HepG2 (cell line): ENCODE measurements at regions not wholly inside any gene's neighbourhood (a gene's known extent, or its start where the extent isn't known, plus 50 kb on each side); places are given as distances from the start of the nearest gene placed in this dataset.

Experiments
- ATAC-seq: fragments of 200-7000 bp; cut with Tn5 transposase; 3 replicates; pipeline ENCODE4 v1.9.1; 2020; ENCODE audit warnings: mild to moderate bottlenecking, moderate library complexity
- BruUV-seq: library from RNA; stranded (reverse); fragments of 400-500 nt; replicated peaks from 2 replicates; lab custom pipeline; 2021; lab: Mats Ljungman, UMichigan
- CTCF ChIA-PET: fragments of 300-600 bp; formaldehyde crosslinking; extraction: SDS; loops from one replicate; lab custom pipeline; 2021; ENCODE audit warnings: low total read pairs, inconsistent platforms, low intra/inter-chr PET ratio; lab: Yijun Ruan, JAX
- POLR2A ChIA-PET: fragments of 350-600 bp; sonication (Branson Sonifier 250); formaldehyde crosslinking; loops from one replicate; lab custom pipeline; 2020; ENCODE audit warnings: antibody characterized with exemption, inconsistent platforms; lab: Yijun Ruan, JAX
- DNase-seq: peaks from one replicate; pipeline ENCODE4 v3.0.0-alpha.2; 2015; ENCODE audit warnings: low spot score
- FAIRE-seq: peaks from 3 replicates; lab custom pipeline; 2011; peaks lifted over from hg19 to GRCh38; lab: Jason Lieb, UNC
- H2AFZ ChIP-seq: one replicate; pipeline ENCODE4 v1.6.1; 2011; ENCODE audit warnings: low read length, inconsistent platforms
- H3K27ac ChIP-seq: fragments of 300-600 bp; 3 replicates; pipeline ENCODE4 v1.8.0; 2011; ENCODE audit warnings: mixed run types, mild to moderate bottlenecking, mixed read lengths, low read length, inconsistent platforms; ENCODE audit not compliant: insufficient read depth; ENCODE audit errors: extremely low read length
- H3K27me3 ChIP-seq, 2 experiments: fragments of 200-600 bp in 1 of 2; 2 replicates in 1 of 2; 3 replicates in 1 of 2; pipeline versions ENCODE4 v1.6.0 to v1.8.0; 2011; ENCODE audit warnings: low read length in 2 of 2, mild to moderate bottlenecking in 2 of 2, moderate library complexity in 2 of 2, inconsistent platforms in 1 of 2; ENCODE audit not compliant: insufficient read depth in 2 of 2, control insufficient read depth in 1 of 2
- H3K36me3 ChIP-seq, 2 experiments: fragments of 200-600 bp in 1 of 2; replicated peaks in 1 of 2; 2 replicates in 1 of 2; 3 replicates in 1 of 2; pipeline versions ENCODE4 v1.5.1 to v1.8.0; 2011; ENCODE audit warnings: low read length in 2 of 2, inconsistent platforms in 1 of 2; ENCODE audit not compliant: insufficient read depth in 2 of 2, control insufficient read depth in 1 of 2
- H3K4me1 ChIP-seq: 2 replicates; pipeline ENCODE4 v1.5.1; 2012; ENCODE audit warnings: low read length, inconsistent platforms; ENCODE audit not compliant: insufficient read depth
- H3K4me2 ChIP-seq: 2 replicates; pipeline ENCODE4 v1.6.0; 2011; ENCODE audit warnings: low read depth, low read length, inconsistent platforms
- H3K4me3 ChIP-seq, 3 experiments: fragments of 200-600 bp in 1 of 3; sonication (generic), shearing (Covaris generic) in 1 of 3; replicated peaks in 1 of 3; 2 replicates each; pipeline ENCODE4 v1.5.1; 2011 to 2016; ENCODE audit warnings: low read length in 3 of 3, inconsistent platforms in 2 of 3, low read depth in 2 of 3, mild to moderate bottlenecking in 2 of 3, control low read depth in 1 of 3, mixed read lengths in 1 of 3; ENCODE audit not compliant: insufficient read depth in 1 of 3
- H3K79me2 ChIP-seq: one replicate; pipeline ENCODE4 v1.6.1; 2011; ENCODE audit warnings: low read length, inconsistent platforms; ENCODE audit not compliant: insufficient read depth
- H3K9ac ChIP-seq: 2 replicates; pipeline ENCODE4 v1.6.0; 2011; ENCODE audit warnings: mild to moderate bottlenecking, low read depth, low read length, inconsistent platforms; ENCODE audit not compliant: insufficient read depth
- H3K9me3 ChIP-seq: 2 replicates; pipeline ENCODE4 v1.5.1; 2012; ENCODE audit warnings: mild to moderate bottlenecking, low read length
- H4K20me1 ChIP-seq: 2 replicates; pipeline ENCODE4 v1.6.0; 2011; ENCODE audit warnings: inconsistent platforms, mild to moderate bottlenecking, low read length, moderate library complexity; ENCODE audit not compliant: insufficient read depth
- ARID4A ChIP-seq: sonication (generic); formaldehyde crosslinking; IDR thresholded peaks from 2 replicates; pipeline ENCODE4 v1.5.0; 2020; ENCODE audit warnings: mild to moderate bottlenecking, missing genetic modification reagents, borderline replicate concordance
- HDAC6 ChIP-seq: fragments of 200-600 bp; sonication (generic); IDR thresholded peaks from 2 replicates; pipeline ENCODE4 v1.7.0; 2017; ENCODE audit warnings: mild to moderate bottlenecking, antibody characterized with exemption, low read length, low read depth
- IRF2 ChIP-seq: IDR thresholded peaks from 2 replicates; pipeline ENCODE4 v1.6.1; 2018; ENCODE audit warnings: missing genetic modification reagents, missing compliant biosample characterization
- ISL2 ChIP-seq: sonication (generic); formaldehyde crosslinking; IDR thresholded peaks from 2 replicates; pipeline ENCODE4 v1.5.0; 2020; ENCODE audit warnings: missing genetic modification reagents
- KLF12 ChIP-seq: sonication (generic); formaldehyde crosslinking; IDR thresholded peaks from 2 replicates; pipeline ENCODE4 v1.4.0; 2020; ENCODE audit warnings: missing genetic modification reagents, borderline replicate concordance
- NCOA5 ChIP-seq: sonication (generic); formaldehyde crosslinking; IDR thresholded peaks from 2 replicates; pipeline ENCODE4 v1.4.0; 2020; ENCODE audit warnings: missing genetic modification reagents
- PPARG ChIP-seq: conservative IDR thresholded peaks from 2 replicates; pipeline ENCODE4 v1.6.1; 2016; ENCODE audit warnings: missing biosample characterization, missing genetic modification reagents
- ZNF773 ChIP-seq: sonication (generic); formaldehyde crosslinking; IDR thresholded peaks from 2 replicates; pipeline ENCODE4 v1.4.0; 2020; ENCODE audit warnings: missing genetic modification reagents, borderline replicate concordance
- WGBS: methylation state at CpG from one replicate; pipeline ENCODE4 v1.1.6; 2017; ENCODE audit warnings: low lambda C conversion rate; 5-methylcytosine and 5-hydroxymethylcytosine counted together
- in situ Hi-C: cut with HindIII; loops from 2 replicates; pipeline ENCODE4 v1.10.0; 2017; ENCODE audit warnings: low pct_unique_long_range_greater_than_20kb; ENCODE audit not compliant: extremely low pct_ligation_motif_present
- intact Hi-C: fragments of 100-400 bp; cut with micrococcal nuclease; formaldehyde crosslinking; loops from one replicate; pipeline ENCODE4 v1.10.0; 2022; ENCODE audit not compliant: unreplicated experiment
- TF ChIP-seq, protein P1 (sequence below): sonication (generic); formaldehyde crosslinking; IDR thresholded peaks from 2 replicates; pipeline ENCODE4 v1.5.1; 2020; ENCODE audit warnings: missing genetic modification reagents, mild to moderate bottlenecking, borderline replicate concordance
- TF ChIP-seq, protein P2 (sequence below): sonication (generic); formaldehyde crosslinking; conservative IDR thresholded peaks from 2 replicates; pipeline ENCODE4 v1.8.0; 2022; ENCODE audit warnings: mild to moderate bottlenecking, moderate library complexity, missing genetic modification reagents
- TF ChIP-seq, protein P3 (sequence below): sonication (generic); formaldehyde crosslinking; IDR thresholded peaks from 2 replicates; pipeline ENCODE4 v1.5.1; 2020; ENCODE audit warnings: missing genetic modification reagents, mild to moderate bottlenecking, borderline replicate concordance

GRCh38 chr21:38027901-38028498 lies 111.7 kb upstream of the KCNJ6 start (continued):
- TF ChIP-seq ARID4A (no peak), IRF2 (CRISPR knock-in tag) (no peak)
- TF ChIP-seq, all 625 proteins: peak for 0

- Histone ChIP-seq H3K9me3 (no peaks in the 10 kb centered on the region), H3K27ac (no peak overlapping the region), H3K9ac (no peak overlapping the region), H3K27me3 (peaks cover 0 to 1% of the 10 kb centered on the region in 2 experiments; a peak in 2 of 5 replicates), H3K4me1 (no peaks in the 10 kb centered on the region), H2AFZ (no peak overlapping the region), H4K20me1 (no peaks in the 10 kb centered on the region), H3K79me2 (no peaks in the 10 kb centered on the region), H3K36me3 (no peaks in the 10 kb centered on the region), H3K4me2 (no peak overlapping the region), H3K4me3 (no peak overlapping the region)
- intact Hi-C loops (no loop called here), in situ Hi-C loops (no loop called here)
- WGBS: under 1% methylated on average over 4 of the region's 4 CpGs
- ChIA-PET CTCF (no interaction called here), POLR2A (no interaction called here)
- DNase-seq: no peak
- ATAC-seq: no peak
- no TSS peak for BruUV-seq
- no peak for FAIRE-seq
- TF ChIP-seq KLF12 (CRISPR knock-in tag) (no peak), PPARG (CRISPR knock-in tag) (no peak), NCOA5 (no peak), HDAC6 (no peak), ZNF773 (CRISPR knock-in tag) (no peak), ISL2 (CRISPR knock-in tag) (no peak)
- TF ChIP-seq, protein P1, sequence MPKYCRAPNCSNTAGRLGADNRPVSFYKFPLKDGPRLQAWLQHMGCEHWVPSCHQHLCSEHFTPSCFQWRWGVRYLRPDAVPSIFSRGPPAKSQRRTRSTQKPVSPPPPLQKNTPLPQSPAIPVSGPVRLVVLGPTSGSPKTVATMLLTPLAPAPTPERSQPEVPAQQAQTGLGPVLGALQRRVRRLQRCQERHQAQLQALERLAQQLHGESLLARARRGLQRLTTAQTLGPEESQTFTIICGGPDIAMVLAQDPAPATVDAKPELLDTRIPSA (CRISPR knock-in tag): no peak
- TF ChIP-seq, protein P2, sequence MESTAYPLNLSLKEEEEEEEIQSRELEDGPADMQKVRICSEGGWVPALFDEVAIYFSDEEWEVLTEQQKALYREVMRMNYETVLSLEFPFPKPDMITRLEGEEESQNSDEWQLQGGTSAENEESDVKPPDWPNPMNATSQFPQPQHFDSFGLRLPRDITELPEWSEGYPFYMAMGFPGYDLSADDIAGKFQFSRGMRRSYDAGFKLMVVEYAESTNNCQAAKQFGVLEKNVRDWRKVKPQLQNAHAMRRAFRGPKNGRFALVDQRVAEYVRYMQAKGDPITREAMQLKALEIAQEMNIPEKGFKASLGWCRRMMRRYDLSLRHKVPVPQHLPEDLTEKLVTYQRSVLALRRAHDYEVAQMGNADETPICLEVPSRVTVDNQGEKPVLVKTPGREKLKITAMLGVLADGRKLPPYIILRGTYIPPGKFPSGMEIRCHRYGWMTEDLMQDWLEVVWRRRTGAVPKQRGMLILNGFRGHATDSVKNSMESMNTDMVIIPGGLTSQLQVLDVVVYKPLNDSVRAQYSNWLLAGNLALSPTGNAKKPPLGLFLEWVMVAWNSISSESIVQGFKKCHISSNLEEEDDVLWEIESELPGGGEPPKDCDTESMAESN (CRISPR knock-in tag): no peak
- TF ChIP-seq, protein P3, sequence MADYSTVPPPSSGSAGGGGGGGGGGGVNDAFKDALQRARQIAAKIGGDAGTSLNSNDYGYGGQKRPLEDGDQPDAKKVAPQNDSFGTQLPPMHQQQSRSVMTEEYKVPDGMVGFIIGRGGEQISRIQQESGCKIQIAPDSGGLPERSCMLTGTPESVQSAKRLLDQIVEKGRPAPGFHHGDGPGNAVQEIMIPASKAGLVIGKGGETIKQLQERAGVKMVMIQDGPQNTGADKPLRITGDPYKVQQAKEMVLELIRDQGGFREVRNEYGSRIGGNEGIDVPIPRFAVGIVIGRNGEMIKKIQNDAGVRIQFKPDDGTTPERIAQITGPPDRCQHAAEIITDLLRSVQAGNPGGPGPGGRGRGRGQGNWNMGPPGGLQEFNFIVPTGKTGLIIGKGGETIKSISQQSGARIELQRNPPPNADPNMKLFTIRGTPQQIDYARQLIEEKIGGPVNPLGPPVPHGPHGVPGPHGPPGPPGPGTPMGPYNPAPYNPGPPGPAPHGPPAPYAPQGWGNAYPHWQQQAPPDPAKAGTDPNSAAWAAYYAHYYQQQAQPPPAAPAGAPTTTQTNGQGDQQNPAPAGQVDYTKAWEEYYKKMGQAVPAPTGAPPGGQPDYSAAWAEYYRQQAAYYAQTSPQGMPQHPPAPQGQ: no peak
These were observed 116.0 kb upstream of the KCNJ6 start for GRCh38 chr21:38032082-38032801.
